HL-60 (cell line): ENCODE measurements at regions not wholly inside any gene's neighbourhood (a gene's known extent, or its start where the extent isn't known, plus 50 kb on each side); places are given as distances from the start of the nearest gene placed in this dataset.
"Not testable (repeated sequence)": the region's sequence is repeated elsewhere in the genome, so short reads cannot be mapped to it uniquely, and the experiment has no call there.

Source experiments
- DNase-seq, 2 experiments: peaks; one replicate each; pipeline ENCODE4 v3.0.0-alpha.2; 2010 to 2020; ENCODE audit warnings: low read depth in 1 of 2, low spot score in 1 of 2
- H3K27ac ChIP-seq: fragments of 250-450 bp; sonication (Bioruptor Pico); replicated peaks from 2 replicates; pipeline ENCODE4 v1.5.1; 2020; ENCODE audit warnings: mild to moderate bottlenecking, moderate library complexity
- H3K27me3 ChIP-seq: fragments of 250-450 bp; sonication (Bioruptor Pico); 2 replicates; pipeline ENCODE4 v1.5.1; 2021; ENCODE audit warnings: mild to moderate bottlenecking, moderate library complexity; ENCODE audit not compliant: insufficient read depth, poor library complexity, severe bottlenecking
- H3K4me3 ChIP-seq: replicated peaks from 2 replicates; pipeline ENCODE4 v1.5.1; 2011; ENCODE audit warnings: mild to moderate bottlenecking, control low read depth, low read length; ENCODE audit not compliant: insufficient read depth
- GABPA ChIP-seq: IDR thresholded peaks from 2 replicates; pipeline ENCODE4 v1.6.1; 2012; ENCODE audit warnings: low read depth
- POLR2AphosphoS5 ChIP-seq: IDR thresholded peaks from 2 replicates; pipeline ENCODE4 v1.6.1; 2012; ENCODE audit warnings: low read depth
- SPI1 ChIP-seq: IDR thresholded peaks from 2 replicates; pipeline ENCODE4 v1.6.1; 2012; ENCODE audit warnings: low read depth, mild to moderate bottlenecking, borderline replicate concordance
- TF ChIP-seq, protein P1 (sequence below): IDR thresholded peaks from 2 replicates; pipeline ENCODE4 v1.6.1; 2012; ENCODE audit warnings: low read depth; ENCODE audit not compliant: insufficient replicate concordance
- TF ChIP-seq, protein P2 (sequence below): IDR thresholded peaks from one replicate; pipeline ENCODE4 v1.5.1; 2011; ENCODE audit warnings: low read length, control low read depth, inconsistent platforms; ENCODE audit not compliant: insufficient read depth

DNA sequence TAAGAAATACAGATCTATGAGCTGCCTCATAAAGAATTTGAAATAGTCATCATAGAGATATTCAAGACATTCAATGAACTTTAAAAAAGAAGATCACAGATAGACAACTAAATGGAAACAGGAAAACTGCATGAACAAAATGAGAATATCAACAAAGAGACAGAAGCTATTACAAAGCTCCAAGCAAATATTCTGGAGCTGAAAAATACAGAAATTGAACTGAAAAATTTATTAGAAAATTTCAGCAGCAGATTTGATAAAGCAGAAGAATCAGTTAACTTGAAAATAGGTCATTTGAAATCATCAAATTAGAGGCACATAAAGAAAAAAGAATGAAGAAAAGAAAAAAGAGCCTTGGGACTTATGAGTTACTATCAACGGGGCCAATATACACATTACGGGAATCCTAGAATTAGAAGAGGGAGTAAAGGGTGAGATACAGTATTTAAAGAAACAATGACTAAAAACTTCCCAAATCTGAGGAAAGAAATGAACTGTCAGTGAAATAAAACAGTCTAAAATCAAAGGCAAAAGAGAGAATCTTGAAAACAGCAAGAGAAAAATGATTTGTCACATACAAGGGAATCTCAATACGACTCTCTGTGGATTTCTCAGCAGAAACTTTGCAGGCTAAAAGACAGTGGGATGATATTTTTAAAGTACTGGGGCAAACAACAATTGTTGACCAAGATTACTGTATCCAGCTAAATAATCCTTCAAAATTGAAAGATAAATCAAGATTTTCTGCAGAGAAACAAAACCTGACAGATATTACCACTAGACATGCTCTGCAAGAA is 641.6 kb downstream of the ANKRD50 start:
- DNase-seq = no peak
- no peaks in the 10 kb centered on the region for H3K27me3 ChIP-seq
- TF ChIP-seq GABPA = no peak
- no peak for TF ChIP-seq SPI1
- TF ChIP-seq, protein P1, sequence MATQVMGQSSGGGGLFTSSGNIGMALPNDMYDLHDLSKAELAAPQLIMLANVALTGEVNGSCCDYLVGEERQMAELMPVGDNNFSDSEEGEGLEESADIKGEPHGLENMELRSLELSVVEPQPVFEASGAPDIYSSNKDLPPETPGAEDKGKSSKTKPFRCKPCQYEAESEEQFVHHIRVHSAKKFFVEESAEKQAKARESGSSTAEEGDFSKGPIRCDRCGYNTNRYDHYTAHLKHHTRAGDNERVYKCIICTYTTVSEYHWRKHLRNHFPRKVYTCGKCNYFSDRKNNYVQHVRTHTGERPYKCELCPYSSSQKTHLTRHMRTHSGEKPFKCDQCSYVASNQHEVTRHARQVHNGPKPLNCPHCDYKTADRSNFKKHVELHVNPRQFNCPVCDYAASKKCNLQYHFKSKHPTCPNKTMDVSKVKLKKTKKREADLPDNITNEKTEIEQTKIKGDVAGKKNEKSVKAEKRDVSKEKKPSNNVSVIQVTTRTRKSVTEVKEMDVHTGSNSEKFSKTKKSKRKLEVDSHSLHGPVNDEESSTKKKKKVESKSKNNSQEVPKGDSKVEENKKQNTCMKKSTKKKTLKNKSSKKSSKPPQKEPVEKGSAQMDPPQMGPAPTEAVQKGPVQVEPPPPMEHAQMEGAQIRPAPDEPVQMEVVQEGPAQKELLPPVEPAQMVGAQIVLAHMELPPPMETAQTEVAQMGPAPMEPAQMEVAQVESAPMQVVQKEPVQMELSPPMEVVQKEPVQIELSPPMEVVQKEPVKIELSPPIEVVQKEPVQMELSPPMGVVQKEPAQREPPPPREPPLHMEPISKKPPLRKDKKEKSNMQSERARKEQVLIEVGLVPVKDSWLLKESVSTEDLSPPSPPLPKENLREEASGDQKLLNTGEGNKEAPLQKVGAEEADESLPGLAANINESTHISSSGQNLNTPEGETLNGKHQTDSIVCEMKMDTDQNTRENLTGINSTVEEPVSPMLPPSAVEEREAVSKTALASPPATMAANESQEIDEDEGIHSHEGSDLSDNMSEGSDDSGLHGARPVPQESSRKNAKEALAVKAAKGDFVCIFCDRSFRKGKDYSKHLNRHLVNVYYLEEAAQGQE = no peak
- TF ChIP-seq, protein P2, sequence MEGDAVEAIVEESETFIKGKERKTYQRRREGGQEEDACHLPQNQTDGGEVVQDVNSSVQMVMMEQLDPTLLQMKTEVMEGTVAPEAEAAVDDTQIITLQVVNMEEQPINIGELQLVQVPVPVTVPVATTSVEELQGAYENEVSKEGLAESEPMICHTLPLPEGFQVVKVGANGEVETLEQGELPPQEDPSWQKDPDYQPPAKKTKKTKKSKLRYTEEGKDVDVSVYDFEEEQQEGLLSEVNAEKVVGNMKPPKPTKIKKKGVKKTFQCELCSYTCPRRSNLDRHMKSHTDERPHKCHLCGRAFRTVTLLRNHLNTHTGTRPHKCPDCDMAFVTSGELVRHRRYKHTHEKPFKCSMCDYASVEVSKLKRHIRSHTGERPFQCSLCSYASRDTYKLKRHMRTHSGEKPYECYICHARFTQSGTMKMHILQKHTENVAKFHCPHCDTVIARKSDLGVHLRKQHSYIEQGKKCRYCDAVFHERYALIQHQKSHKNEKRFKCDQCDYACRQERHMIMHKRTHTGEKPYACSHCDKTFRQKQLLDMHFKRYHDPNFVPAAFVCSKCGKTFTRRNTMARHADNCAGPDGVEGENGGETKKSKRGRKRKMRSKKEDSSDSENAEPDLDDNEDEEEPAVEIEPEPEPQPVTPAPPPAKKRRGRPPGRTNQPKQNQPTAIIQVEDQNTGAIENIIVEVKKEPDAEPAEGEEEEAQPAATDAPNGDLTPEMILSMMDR = no peak
- no peak for TF ChIP-seq POLR2AphosphoS5
- no peak overlapping the region for H3K4me3 ChIP-seq
- no peak overlapping the region for H3K27ac ChIP-seq

DNA sequence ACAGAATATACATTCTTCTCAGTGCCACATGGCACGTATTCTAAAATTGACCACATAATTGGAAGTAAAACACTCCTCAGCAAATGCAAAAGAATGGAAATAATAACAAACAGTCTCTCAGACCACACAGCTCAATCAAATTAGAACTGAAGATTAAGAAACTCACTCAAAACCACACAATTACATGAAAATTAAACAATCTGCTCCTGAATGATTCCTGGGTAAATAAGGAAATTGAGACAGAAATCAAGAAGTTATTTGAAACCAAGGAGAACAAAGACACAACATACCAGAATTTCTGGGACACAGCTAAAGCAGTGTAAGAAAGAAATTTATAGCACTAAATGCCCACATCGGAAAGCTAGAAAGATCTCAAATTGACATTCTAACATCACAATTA is 637.3 kb downstream of the ANKRD50 start:
- not testable (repeated sequence) for H3K27ac ChIP-seq, DNase-seq, H3K4me3 ChIP-seq, H3K27me3 ChIP-seq

DNA sequence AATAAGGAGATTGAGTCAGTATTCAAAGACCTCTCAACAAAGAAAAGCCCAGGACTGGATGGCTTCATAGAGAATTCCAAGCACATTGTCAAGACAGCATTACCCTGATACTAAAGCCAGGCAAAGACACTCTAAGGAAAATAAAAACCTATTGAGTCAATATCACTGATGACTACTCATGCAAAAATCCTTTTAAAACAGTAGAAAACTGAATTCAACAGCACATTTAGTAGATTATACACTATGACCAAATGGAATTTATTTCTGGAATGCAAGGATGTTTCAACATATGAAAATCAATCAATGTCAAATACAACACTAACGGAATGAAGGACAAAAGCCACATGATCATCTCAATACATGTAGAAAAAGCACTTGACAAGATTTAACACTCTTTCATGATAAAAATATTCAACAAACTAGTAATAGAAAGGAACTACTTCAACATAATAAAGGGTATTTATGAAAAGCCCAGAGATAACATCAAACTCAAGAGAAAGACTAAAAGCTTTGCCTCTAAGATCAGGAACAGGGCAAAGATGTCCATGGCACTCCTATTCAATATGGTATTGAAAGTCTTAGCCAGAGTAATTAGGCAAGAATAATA is 633.3 kb downstream of the ANKRD50 start:
- TF ChIP-seq GABPA (no peak), POLR2AphosphoS5 (no peak), SPI1 (no peak)
- TF ChIP-seq, protein P1 = no peak
- TF ChIP-seq, protein P2 = no peak
- no peak for DNase-seq
- H3K27ac ChIP-seq = no peak overlapping the region
- no peak overlapping the region for H3K4me3 ChIP-seq
- H3K27me3 ChIP-seq = no peaks in the 10 kb centered on the region

DNA sequence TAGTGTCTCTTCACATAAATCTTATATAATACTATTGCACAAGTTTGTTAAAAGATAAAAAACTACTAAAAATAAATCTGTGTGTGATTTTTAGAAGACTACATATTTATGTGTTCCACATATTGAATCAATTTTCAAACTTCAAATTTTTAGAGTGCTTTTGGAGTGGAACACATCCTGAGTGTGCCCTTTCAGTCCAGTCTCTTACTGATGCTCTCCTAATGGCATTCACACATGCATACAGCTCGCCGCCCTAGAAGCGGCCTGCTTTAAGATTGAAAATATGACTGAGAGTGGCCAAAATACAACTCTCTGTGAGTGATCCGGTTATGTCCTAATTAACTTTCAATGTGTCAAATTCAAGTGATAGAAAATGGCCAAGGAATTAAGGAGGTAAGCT is 628.8 kb downstream of the ANKRD50 start:
- H3K27ac ChIP-seq = no peak overlapping the region
- no peak overlapping the region for H3K4me3 ChIP-seq
- no peak for DNase-seq
- H3K27me3 ChIP-seq = no peaks in the 10 kb centered on the region
- TF ChIP-seq, protein P2 = no peak
- TF ChIP-seq POLR2AphosphoS5 = no peak
- TF ChIP-seq, protein P1 = no peak
- TF ChIP-seq GABPA = no peak
- TF ChIP-seq SPI1 = no peak
